Body of pancreas (tissue), 4 donors: ENCODE measurements at regions not wholly inside any gene's neighbourhood (a gene's known extent, or its start where the extent isn't known, plus 50 kb on each side); places are given as distances from the start of the nearest gene placed in this dataset.

Experiments
- CTCF ChIP-seq, 7 experiments: fragments of 450-650 bp in 4 of 7; fragments of 200-600 bp in 3 of 7; sonication (generic) in 3 of 7; IDR thresholded peaks; one replicate each; pipeline ENCODE4 v1.5.1; 2016 to 2019; ENCODE audit warnings: antibody characterized with exemption in 7 of 7
- POLR2A ChIP-seq, 3 donors: fragments of 450-650 bp; IDR thresholded peaks; one replicate each; pipeline ENCODE4 v1.6.1; 2016; ENCODE audit warnings: antibody characterized with exemption in 3 of 3, mild to moderate bottlenecking in 2 of 3

GRCh38 chr6:27593200-27593818, 120.4 kb upstream of the ZNF184 start:
- no peak for TF ChIP-seq CTCF (IDR thresholded peaks at IDR 0.05)
- TF ChIP-seq POLR2A (IDR thresholded peaks at IDR 0.05), result no peak
